Heart left ventricle (tissue), 13 donors: ENCODE measurements at regions not wholly inside any gene's neighbourhood (a gene's known extent, or its start where the extent isn't known, plus 50 kb on each side); places are given as distances from the start of the nearest gene placed in this dataset.

Experiments used
- CTCF ChIP-seq, 12 donors: fragments of 200-600 bp; sonication (generic) in 4 of 12; IDR thresholded peaks; one replicate each; pipeline versions ENCODE4 v1.5.0 to v1.8.0; 2018 to 2022; ENCODE audit warnings: antibody characterized with exemption in 12 of 12, mild to moderate bottlenecking in 5 of 12
- POLR2A ChIP-seq, 2 donors: fragments of 450-650 bp; IDR thresholded peaks; one replicate each; pipeline ENCODE4 v1.6.1; 2017; ENCODE audit warnings: antibody characterized with exemption in 2 of 2, mild to moderate bottlenecking in 2 of 2, moderate library complexity in 2 of 2
- donor health status: ischemic (EF 13 %, LVEDD 7.1; RV severe dilation, severe dysfunction).
- donor health status: DM: no; HTN: yes; CAD: no.
- donor health status: DM: no; HTN: no; CAD: no.
- donor health status: ischemic (EF 25% LVEDD 6.9; RV normal size, moderate dysfunction).
- donor health status: ischemic (EF 25% LVEDD 5.7; RV mildly dilated, moderate dysfunction).
- donor health status: ischemic (EF 35%, LVEDD 5.7; RV mildly dilated, moderate dysfunction).
- donor health status: nonischemic (EF 11% LVEDD 7.7; RV severe dilation, severe dysfunction).
- donor health status: DM: yes; HTN: yes; CAD: no.
- donor health status: PGD.
- donor health status: ischemic (EF 29% LVEDD 5.4; RV normal size, mild dysfunction).
- donor health status: nonischemic (EF 23%, LVEDD 6.1; RV moderate dilation, normal function).

GRCh38 chr2:53053937-53054336 is 713.7 kb upstream of the CHAC2 start:
- TF ChIP-seq CTCF (IDR thresholded peaks at IDR 0.05): no peak
- TF ChIP-seq POLR2A (IDR thresholded peaks at IDR 0.05): no peak
